Liver (tissue), 8 donors: ENCODE measurements at regions not wholly inside any gene's neighbourhood (a gene's known extent, or its start where the extent isn't known, plus 50 kb on each side); places are given as distances from the start of the nearest gene placed in this dataset.
"Not testable (repeated sequence)": the region's sequence is repeated elsewhere in the genome, so short reads cannot be mapped to it uniquely, and the experiment has no call there.

Source experiments
- DNase-seq: peaks from one replicate; pipeline ENCODE4 v3.0.0-alpha.2; 2017; ENCODE audit warnings: low spot score
- H3K27ac ChIP-seq, 2 donors: one replicate each; pipeline ENCODE4 v1.7.0; 2013; ENCODE audit warnings: inconsistent platforms in 2 of 2, low read length in 2 of 2, control low read depth in 1 of 2, low read depth in 1 of 2, mild to moderate bottlenecking in 1 of 2
- H3K27me3 ChIP-seq, 4 donors: one replicate each; pipeline versions ENCODE4 v1.6.1 to v1.7.0; 2013; ENCODE audit warnings: low read length in 3 of 4, inconsistent platforms in 1 of 4, mild to moderate bottlenecking in 1 of 4, moderate library complexity in 1 of 4; ENCODE audit not compliant: control insufficient read depth in 4 of 4, insufficient read depth in 4 of 4
- H3K36me3 ChIP-seq, 4 donors: one replicate each; pipeline versions ENCODE4 v1.6.1 to v1.7.0; 2013; ENCODE audit warnings: low read length in 3 of 4, mild to moderate bottlenecking in 3 of 4, low read depth in 1 of 4, moderate library complexity in 1 of 4; ENCODE audit not compliant: control insufficient read depth in 4 of 4, insufficient read depth in 3 of 4
- H3K4me1 ChIP-seq, 4 donors: one replicate each; pipeline versions ENCODE4 v1.6.1 to v1.7.0; 2013; ENCODE audit warnings: low read length in 3 of 4, mild to moderate bottlenecking in 3 of 4, moderate library complexity in 1 of 4; ENCODE audit not compliant: control insufficient read depth in 4 of 4, insufficient read depth in 4 of 4
- H3K4me3 ChIP-seq, 3 donors: one replicate each; pipeline versions ENCODE4 v1.6.1 to v1.7.0; 2013; ENCODE audit warnings: low read length in 3 of 3, control low read depth in 1 of 3, low read depth in 1 of 3, mild to moderate bottlenecking in 1 of 3
- H3K9ac ChIP-seq, 2 donors: one replicate each; pipeline ENCODE4 v1.7.0; 2013; ENCODE audit warnings: low read length in 2 of 2, mild to moderate bottlenecking in 2 of 2, moderate library complexity in 2 of 2, control low read depth in 1 of 2, low read depth in 1 of 2
- H3K9me3 ChIP-seq, 4 donors: one replicate each; pipeline versions ENCODE4 v1.6.1 to v1.7.0; 2013; ENCODE audit warnings: low read length in 3 of 4; ENCODE audit not compliant: control insufficient read depth in 4 of 4
- FOXA1 ChIP-seq: IDR thresholded peaks from 2 replicates; pipeline ENCODE4 v1.6.1; 2016; ENCODE audit warnings: antibody characterized with exemption
- FOXA2 ChIP-seq: IDR thresholded peaks from 2 replicates; pipeline ENCODE4 v1.6.1; 2016; ENCODE audit warnings: antibody characterized with exemption
- GABPA ChIP-seq, 2 donors: IDR thresholded peaks in 1 of 2; conservative IDR thresholded peaks in 1 of 2; 2 replicates each; pipeline ENCODE4 v1.6.1; 2016; ENCODE audit warnings: antibody characterized with exemption in 2 of 2, mild to moderate bottlenecking in 1 of 2, moderate library complexity in 1 of 2
- HNF4A ChIP-seq, 2 donors: conservative IDR thresholded peaks; 2 replicates each; pipeline ENCODE4 v1.6.1; 2016; ENCODE audit warnings: antibody characterized with exemption in 2 of 2, mild to moderate bottlenecking in 2 of 2
- HNF4G ChIP-seq: IDR thresholded peaks from 2 replicates; pipeline ENCODE4 v1.6.1; 2016; ENCODE audit warnings: antibody characterized with exemption
- JUND ChIP-seq, 2 donors: IDR thresholded peaks; 2 replicates each; pipeline ENCODE4 v1.6.1; 2016; ENCODE audit warnings: antibody characterized with exemption in 2 of 2
- MAX ChIP-seq: IDR thresholded peaks from 2 replicates; pipeline ENCODE4 v1.6.1; 2016; ENCODE audit warnings: antibody characterized with exemption
- RAD21 ChIP-seq, 2 donors: IDR thresholded peaks; 2 replicates each; pipeline ENCODE4 v1.6.1; 2016; ENCODE audit warnings: antibody characterized with exemption in 2 of 2, mild to moderate bottlenecking in 2 of 2
- WGBS: extraction: QIAGEN DNeasy Blood & Tissue Kit; methylation state at CpG from one replicate; pipeline ENCODE4 v1.1.7; 2013; 5-methylcytosine and 5-hydroxymethylcytosine counted together
- TF ChIP-seq, protein P1 (sequence below): fragments of 150-350 bp; IDR thresholded peaks from 2 replicates; pipeline ENCODE4 v1.5.1; 2017; ENCODE audit warnings: improper control_type of control experiment, low read depth, low read length; ENCODE audit not compliant: missing input control
- TF ChIP-seq, protein P2 (sequence below): IDR thresholded peaks from 2 replicates; pipeline ENCODE4 v1.6.1; 2016; ENCODE audit warnings: antibody characterized with exemption
- donor health status: healthy.
- donor health status: healthy.
- donor health status: healthy.
- donor health status: healthy.
- donor health status: healthy.

DNA sequence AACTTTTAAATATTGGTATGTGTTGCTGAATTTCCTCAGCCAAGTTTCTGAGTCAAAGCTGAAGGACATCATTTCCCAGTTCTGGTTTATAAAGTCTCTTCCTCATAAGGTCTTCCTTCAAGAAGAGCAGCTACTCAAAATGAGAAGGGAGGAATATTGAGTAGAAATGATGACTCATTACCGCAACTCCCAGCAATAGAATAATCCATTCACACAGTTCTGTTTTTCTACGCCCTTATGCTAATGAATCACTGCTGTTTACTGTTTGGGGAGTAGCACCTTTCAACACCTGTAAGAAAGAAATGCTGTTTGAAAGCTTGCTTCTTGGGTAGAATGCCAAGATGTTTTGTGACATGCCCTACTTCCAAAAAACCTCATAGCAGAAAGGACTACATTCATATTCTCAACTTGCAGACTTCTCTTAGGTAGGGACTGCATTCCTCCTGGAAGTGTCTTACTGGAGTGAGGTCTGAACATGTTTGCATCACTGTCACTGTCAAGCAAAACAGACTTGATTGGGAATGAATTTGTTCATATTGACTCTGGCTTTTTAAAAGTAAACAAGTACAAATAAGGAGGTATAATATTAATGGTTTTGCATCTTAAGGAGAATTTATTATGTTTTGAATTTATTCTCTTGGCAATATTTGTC lies 147.2 kb upstream of the BANK1 start:
- DNase-seq, result no peak
- no peak overlapping the region for H3K27ac ChIP-seq
- H3K9ac ChIP-seq, result no peak overlapping the region
- TF ChIP-seq GABPA (IDR thresholded peaks at IDR 0.05 in 1 of 2, conservative IDR thresholded peaks at IDR 0.05 in 1 of 2) (no peak), RAD21 (IDR thresholded peaks at IDR 0.05) (no peak), MAX (no peak), HNF4G (no peak), JUND (IDR thresholded peaks at IDR 0.05) (no peak)
- TF ChIP-seq, protein P1, sequence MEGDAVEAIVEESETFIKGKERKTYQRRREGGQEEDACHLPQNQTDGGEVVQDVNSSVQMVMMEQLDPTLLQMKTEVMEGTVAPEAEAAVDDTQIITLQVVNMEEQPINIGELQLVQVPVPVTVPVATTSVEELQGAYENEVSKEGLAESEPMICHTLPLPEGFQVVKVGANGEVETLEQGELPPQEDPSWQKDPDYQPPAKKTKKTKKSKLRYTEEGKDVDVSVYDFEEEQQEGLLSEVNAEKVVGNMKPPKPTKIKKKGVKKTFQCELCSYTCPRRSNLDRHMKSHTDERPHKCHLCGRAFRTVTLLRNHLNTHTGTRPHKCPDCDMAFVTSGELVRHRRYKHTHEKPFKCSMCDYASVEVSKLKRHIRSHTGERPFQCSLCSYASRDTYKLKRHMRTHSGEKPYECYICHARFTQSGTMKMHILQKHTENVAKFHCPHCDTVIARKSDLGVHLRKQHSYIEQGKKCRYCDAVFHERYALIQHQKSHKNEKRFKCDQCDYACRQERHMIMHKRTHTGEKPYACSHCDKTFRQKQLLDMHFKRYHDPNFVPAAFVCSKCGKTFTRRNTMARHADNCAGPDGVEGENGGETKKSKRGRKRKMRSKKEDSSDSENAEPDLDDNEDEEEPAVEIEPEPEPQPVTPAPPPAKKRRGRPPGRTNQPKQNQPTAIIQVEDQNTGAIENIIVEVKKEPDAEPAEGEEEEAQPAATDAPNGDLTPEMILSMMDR, result no peak
- H3K36me3 ChIP-seq, result no peaks in the 10 kb centered on the region
- no peaks in the 10 kb centered on the region for H3K9me3 ChIP-seq
- H3K4me3 ChIP-seq, result no peak overlapping the region
- WGBS, result 66% methylated on average over 2 of the region's 2 CpGs
- no peaks in the 10 kb centered on the region for H3K4me1 ChIP-seq
- H3K27me3 ChIP-seq, result peaks cover 0 to 18% (median 0%) of the 10 kb centered on the region in 4 donors

- not testable (repeated sequence) for H3K27ac ChIP-seq, H3K4me3 ChIP-seq, DNase-seq, H3K27me3 ChIP-seq, H3K36me3 ChIP-seq, H3K9me3 ChIP-seq, H3K4me1 ChIP-seq, H3K9ac ChIP-seq
- 83% methylated on average over 3 of the region's 3 CpGs for WGBS
Observed at GRCh38 chr4:101632766-101633165, 157.8 kb upstream of the BANK1 start.

DNA sequence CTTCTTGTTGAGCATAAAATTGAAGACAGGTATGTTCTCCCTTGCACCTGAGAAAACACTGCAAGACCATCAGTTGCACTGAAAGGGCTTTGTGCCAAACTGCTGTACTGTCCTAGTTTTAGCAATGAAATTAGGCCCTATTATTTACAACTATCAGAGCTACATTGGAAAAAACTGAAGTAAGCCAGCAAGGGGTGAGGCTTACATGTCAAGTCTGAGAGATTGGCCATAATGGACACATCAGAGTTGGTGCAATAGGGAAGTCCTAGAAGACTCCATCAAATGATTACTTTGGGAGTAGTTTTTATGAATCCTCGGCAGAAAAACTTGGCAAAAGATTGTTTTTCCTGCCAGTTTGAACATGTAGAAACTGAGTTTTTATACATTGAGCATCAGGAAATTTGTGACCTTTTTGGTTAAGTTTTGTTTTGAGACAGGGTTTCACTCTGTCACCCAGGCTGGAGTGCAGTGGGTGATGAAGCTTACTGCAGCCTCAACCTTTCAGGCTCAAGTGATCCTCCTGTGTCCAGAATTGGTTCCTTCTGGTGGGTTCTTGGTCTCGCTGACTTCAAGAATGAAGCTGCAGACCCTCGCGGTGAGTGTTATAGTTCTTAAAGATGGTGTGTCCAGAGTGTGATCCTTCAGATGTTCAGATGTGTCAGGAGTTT lies 160.1 kb upstream of the BANK1 start:
- 88% methylated on average over 4 of the region's 4 CpGs for WGBS
- DNase-seq, result no peak
- TF ChIP-seq HNF4A (conservative IDR thresholded peaks at IDR 0.05) (no peak), GABPA (IDR thresholded peaks at IDR 0.05 in 1 of 2, conservative IDR thresholded peaks at IDR 0.05 in 1 of 2) (no peak), FOXA1 (no peak), HNF4G (no peak), FOXA2 (no peak)
- TF ChIP-seq, protein P2, sequence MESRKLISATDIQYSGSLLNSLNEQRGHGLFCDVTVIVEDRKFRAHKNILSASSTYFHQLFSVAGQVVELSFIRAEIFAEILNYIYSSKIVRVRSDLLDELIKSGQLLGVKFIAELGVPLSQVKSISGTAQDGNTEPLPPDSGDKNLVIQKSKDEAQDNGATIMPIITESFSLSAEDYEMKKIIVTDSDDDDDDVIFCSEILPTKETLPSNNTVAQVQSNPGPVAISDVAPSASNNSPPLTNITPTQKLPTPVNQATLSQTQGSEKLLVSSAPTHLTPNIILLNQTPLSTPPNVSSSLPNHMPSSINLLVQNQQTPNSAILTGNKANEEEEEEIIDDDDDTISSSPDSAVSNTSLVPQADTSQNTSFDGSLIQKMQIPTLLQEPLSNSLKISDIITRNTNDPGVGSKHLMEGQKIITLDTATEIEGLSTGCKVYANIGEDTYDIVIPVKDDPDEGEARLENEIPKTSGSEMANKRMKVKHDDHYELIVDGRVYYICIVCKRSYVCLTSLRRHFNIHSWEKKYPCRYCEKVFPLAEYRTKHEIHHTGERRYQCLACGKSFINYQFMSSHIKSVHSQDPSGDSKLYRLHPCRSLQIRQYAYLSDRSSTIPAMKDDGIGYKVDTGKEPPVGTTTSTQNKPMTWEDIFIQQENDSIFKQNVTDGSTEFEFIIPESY, result no peak
- TF ChIP-seq, protein P1, result no peak

More for the DNA sequence above, 160.1 kb upstream of the BANK1 start:
- Histone ChIP-seq H3K9me3 (peaks cover 0 to 4% (median 0%) of the 10 kb centered on the region in 4 donors), H3K27me3 (no peaks in the 10 kb centered on the region), H3K9ac (no peak overlapping the region), H3K4me3 (no peak overlapping the region), H3K27ac (no peak overlapping the region), H3K4me1 (no peaks in the 10 kb centered on the region), H3K36me3 (no peaks in the 10 kb centered on the region)
